ENCODE measurements at regions not wholly inside any gene's neighbourhood (a gene's known extent, or its start where the extent isn't known, plus 50 kb on each side); places are given as distances from the start of the nearest gene placed in this dataset.

DNA sequence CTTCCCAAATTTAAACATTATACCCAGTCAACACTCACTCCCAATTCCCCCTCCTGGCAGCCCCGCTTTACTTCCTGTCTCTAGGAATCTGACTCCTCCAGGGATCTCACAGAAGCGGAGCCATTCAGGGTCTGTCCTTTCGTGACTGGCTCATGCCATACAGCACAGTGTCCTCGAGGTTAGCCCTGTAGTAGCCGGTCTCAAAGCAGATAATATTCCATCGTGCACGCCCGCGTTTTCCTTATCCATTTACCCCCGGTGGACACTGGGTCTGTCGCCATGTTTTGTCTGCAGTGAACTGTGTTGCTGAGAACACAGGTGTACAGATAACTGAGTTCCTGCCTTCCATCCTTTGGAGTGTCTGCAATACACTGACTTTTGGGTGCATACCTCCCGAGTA, 95.3 kb downstream of the TTLL2 start:
- TF ChIP-seq POLR2A (IDR thresholded peaks at IDR 0.05), result no peak
- TF ChIP-seq, protein P1, sequence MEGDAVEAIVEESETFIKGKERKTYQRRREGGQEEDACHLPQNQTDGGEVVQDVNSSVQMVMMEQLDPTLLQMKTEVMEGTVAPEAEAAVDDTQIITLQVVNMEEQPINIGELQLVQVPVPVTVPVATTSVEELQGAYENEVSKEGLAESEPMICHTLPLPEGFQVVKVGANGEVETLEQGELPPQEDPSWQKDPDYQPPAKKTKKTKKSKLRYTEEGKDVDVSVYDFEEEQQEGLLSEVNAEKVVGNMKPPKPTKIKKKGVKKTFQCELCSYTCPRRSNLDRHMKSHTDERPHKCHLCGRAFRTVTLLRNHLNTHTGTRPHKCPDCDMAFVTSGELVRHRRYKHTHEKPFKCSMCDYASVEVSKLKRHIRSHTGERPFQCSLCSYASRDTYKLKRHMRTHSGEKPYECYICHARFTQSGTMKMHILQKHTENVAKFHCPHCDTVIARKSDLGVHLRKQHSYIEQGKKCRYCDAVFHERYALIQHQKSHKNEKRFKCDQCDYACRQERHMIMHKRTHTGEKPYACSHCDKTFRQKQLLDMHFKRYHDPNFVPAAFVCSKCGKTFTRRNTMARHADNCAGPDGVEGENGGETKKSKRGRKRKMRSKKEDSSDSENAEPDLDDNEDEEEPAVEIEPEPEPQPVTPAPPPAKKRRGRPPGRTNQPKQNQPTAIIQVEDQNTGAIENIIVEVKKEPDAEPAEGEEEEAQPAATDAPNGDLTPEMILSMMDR (IDR thresholded peaks at IDR 0.05), result no peak

Measured in lower leg skin (tissue), 3 donors.